ENCODE measurements at regions not wholly inside any gene's neighbourhood (a gene's known extent, or its start where the extent isn't known, plus 50 kb on each side); places are given as distances from the start of the nearest gene placed in this dataset.

GRCh38 chrX:1727531-1728027 is 112.7 kb downstream of the ASMT start:
- TF ChIP-seq CTCF (IDR thresholded peaks at IDR 0.05) (no peak), POLR2AphosphoS5 (IDR thresholded peaks at IDR 0.05) (no peak), POLR2A (IDR thresholded peaks at IDR 0.05) (no peak)
